ENCODE measurements at regions not wholly inside any gene's neighbourhood (a gene's known extent, or its start where the extent isn't known, plus 50 kb on each side); places are given as distances from the start of the nearest gene placed in this dataset.

- no peak for TF ChIP-seq CTCF (IDR thresholded peaks at IDR 0.05)
- no peak for TF ChIP-seq POLR2A (IDR thresholded peaks at IDR 0.05)
Measured at GRCh38 chr9:80025796-80026520, 454.2 kb downstream of the TLE4 start.
